ENCODE measurements at regions not wholly inside any gene's neighbourhood (a gene's known extent, or its start where the extent isn't known, plus 50 kb on each side); places are given as distances from the start of the nearest gene placed in this dataset.

DNA sequence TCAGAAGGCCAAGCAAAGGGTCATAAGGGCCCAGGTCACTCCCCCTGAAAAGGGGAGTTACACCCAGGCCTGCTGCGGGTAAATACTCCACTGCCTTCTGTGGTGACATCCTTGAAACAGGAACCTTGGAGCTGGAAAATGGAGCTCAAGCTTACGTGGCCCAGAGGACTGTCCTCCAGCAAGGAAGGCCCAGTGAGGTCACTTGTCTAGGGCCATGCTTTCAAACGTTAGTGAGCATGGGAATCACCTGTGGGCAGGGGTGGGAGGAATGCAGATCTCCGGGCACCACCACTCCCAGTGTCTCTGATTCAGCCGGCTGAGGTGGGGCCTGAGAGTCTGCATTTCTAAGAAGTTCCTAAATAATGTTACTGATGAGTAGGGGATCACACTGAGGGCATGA, 140.5 kb upstream of the CCND2 start:
- TF ChIP-seq, protein P1, sequence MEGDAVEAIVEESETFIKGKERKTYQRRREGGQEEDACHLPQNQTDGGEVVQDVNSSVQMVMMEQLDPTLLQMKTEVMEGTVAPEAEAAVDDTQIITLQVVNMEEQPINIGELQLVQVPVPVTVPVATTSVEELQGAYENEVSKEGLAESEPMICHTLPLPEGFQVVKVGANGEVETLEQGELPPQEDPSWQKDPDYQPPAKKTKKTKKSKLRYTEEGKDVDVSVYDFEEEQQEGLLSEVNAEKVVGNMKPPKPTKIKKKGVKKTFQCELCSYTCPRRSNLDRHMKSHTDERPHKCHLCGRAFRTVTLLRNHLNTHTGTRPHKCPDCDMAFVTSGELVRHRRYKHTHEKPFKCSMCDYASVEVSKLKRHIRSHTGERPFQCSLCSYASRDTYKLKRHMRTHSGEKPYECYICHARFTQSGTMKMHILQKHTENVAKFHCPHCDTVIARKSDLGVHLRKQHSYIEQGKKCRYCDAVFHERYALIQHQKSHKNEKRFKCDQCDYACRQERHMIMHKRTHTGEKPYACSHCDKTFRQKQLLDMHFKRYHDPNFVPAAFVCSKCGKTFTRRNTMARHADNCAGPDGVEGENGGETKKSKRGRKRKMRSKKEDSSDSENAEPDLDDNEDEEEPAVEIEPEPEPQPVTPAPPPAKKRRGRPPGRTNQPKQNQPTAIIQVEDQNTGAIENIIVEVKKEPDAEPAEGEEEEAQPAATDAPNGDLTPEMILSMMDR (IDR thresholded peaks at IDR 0.05), result no peak
- no peak for TF ChIP-seq POLR2A (IDR thresholded peaks at IDR 0.05)
